GOT3 (cell line): ENCODE measurements at regions not wholly inside any gene's neighbourhood (a gene's known extent, or its start where the extent isn't known, plus 50 kb on each side); places are given as distances from the start of the nearest gene placed in this dataset.
"Not testable (repeated sequence)": the region's sequence is repeated elsewhere in the genome, so short reads cannot be mapped to it uniquely, and the experiment has no call there.

ENCODE experiments used
- DNase-seq: peaks from one replicate; lab custom pipeline; 2025; ENCODE audit warnings: mixed read lengths; lab: John Stamatoyannopoulos, UW

DNA sequence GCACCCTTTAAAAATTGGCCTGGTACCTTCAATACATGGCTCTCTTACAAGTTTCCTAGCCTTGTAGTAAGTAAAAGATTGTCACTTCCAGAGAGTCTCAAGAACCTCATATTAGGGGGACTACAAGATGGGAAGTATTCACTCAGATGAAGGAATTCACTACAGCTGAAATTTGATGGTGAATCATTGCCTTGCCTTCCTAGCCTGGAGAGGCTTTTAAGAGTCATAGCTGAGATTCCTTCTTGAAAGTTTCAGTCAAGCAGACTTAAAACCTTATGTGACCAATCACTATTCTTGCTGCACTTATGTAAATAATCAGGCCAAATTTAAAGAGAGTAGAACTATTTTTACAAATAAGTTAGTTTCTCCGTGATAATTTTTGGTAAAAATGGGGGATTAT lies 451.6 kb downstream of the TRHDE start:
- no peak for DNase-seq

DNA sequence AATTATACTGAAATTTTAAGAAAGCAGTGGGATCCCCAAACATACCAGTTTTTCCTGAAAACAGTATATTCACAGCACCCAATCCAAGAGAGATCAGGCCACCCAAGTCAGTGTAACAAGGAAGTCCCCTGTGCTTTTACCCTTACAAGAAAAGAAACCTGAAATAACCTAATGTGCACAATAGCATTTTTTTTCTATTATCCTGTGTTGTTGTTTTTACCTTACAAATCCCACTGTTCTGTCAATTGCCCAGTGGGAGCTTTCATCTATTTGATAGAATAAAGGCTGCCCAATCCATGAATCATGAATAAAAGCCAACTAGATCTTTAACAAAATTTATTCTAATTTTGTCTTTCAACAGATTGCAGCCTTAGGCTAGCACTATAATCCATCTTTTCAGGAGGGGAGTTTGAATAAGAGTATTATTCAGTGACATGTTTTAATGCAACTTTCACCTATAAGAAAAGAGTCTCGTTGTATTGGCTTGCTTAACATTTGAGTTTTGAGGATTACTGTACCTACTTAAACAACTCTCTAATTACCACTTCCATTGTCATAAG lies 457.4 kb downstream of the TRHDE start:
- DNase-seq: no peak

DNA sequence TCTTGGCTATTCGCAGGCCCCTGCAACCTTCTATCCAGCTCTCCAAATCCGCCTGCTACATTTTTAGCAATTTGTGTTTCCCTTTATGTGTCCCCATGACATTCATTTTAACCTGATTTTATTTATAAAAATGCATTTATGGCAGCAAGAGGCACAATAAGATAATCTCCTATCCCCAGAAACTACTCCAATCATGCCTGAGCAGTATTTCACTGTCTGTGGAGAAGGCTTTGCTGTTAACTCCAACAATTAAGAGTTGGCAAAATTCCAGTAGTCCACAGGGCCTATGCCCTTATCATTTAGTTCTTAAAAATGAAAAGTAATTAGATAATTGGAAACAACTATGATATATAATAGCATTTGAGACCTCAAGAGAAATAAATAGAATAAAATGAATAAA lies 462.4 kb downstream of the TRHDE start:
- no peak for DNase-seq

DNA sequence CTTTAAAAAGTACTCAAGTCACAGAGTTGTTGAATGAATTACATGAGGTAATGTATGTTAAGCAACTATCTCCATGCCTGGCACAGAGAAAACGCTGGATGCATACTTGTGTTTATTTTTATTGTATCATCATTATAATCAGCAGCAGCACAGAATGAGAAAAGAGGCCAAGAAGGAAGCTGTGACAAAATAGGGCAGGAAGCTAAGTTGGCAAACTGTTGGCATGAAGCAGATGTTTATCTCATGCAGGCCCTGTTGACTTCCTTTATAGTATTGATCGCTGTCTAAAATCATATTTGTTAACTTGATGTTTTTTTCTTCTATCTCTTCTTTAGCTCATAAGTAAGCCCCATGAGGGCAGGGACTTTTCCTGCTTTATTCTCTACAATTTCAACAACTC lies 466.6 kb downstream of the TRHDE start:
- DNase-seq: no peak

DNA sequence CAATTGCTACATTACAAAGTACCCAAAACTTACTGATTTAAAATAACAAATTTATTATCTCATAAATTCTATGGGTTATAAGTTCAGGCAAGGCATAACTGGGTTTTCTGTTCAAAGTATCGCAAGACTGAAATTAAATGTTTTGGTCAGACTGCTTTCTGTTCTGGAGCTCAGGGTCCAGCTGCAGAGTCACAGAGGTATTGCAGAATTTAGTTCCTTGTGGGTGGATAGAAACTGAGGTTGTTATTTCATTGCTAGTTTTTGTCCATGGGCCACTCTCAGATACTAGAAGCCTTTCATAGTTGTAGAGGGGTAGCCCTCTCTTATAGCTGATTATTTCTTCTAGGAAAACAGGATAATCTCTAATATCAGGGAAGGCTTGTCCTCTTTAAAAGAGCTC lies 467.9 kb downstream of the TRHDE start:
- DNase-seq: no peak

DNA sequence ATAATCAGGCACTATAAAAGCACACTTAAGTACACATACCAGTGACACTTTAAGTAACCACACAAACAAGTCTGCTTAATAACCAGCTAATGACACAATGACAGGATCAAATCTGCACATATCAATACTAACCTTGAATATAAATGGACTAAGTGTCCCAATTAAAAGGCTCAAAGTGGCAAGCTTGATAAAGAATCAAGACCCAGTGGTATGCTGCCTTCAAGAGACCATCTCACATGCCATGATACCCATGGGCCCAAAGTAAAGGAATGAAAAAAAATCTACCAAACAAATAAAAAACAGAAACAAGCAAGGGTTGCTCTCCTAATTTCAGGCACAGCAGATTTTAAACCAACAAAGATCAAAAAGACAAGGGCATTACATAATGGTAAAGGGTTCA lies 470.4 kb downstream of the TRHDE start:
- no peak for DNase-seq

DNA sequence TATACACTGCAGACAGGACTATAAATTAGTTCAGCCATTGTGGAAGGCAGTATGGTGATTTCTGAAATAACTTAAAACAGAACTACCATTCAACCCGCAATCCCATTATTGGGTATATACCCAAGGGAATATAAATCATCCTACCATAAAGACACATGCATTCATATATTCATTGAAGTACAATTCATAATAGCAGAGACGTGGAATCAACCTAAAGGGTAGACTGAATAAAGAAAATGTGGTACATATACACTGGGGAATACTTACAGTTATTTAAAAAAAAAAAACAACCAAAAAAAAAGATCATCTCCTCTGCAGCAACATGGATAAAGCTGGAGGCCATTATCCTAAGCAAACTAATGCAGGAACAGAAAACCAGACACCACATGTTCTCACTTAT lies 473.9 kb downstream of the TRHDE start:
- no peak for DNase-seq

DNA sequence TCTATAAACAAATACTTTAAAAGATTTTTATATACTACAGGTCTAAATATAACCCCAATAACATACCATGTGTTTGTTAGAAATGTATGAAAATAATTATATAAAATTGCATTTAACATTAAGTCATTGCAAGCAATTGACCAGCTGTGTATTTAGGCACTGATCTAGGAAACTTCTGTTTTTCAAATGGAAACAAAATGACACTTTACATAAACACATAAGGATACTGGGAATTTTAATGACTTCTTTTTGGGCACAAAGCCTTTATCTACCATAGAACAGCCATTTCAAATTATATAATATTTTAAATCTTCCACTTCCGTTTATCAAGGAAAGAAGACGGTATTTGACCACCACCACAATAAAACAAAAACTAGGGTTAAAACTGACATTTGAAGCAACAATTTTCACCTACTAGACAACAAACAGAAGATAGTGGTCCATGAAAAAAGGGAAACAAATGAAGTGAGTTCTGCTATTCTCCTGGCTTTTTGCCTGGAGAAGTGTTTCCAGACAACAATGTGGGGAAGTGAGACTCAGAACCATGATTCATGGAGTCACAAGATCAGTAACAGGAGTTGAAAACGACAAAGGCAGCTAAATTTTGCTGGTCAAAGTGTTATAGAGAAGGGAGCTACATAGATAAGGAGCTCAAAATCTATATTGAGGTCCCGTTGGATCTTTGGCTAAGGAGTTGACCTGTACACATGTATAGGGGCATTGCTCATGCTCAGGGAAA lies 475.1 kb downstream of the TRHDE start:
- DNase-seq: no peak

DNA sequence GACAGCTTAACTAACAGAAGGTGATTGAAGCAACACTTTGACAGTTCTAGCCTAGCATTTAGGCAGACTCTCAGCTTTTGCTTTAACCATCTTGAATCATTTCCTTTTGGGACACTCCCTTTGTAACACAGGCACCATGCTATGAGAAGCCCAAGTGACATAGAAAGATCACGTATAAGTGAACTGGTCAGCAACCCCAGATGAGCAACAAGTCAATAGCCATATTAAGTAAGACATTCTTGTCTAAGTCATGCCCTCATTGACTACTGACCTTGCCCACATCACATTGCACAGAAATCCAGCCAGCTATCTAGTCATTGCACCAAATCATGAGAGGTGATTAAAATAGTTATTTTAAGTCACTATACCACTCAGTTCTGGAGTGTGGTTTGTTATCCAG lies 476.8 kb downstream of the TRHDE start:
- DNase-seq: no peak

DNA sequence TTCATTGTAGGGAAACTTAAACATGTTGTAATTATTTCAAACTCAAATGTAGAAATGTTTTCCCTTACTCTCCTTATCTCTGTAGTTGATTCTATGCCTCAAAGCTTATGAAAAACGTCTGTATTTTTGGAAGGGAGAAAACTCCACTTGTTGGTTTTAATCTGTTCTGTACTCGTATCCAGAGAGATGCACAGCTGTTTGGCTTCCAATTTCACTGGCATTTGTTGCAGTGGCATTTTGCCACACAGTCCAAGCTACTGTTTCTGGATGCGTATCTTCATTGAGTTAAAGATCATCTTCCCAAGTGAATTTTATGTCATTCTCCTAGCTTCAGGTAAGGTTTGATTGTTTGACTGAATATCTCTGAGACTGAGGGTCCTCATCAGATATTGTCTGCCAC lies 481.4 kb downstream of the TRHDE start:
- no peak for DNase-seq

DNA sequence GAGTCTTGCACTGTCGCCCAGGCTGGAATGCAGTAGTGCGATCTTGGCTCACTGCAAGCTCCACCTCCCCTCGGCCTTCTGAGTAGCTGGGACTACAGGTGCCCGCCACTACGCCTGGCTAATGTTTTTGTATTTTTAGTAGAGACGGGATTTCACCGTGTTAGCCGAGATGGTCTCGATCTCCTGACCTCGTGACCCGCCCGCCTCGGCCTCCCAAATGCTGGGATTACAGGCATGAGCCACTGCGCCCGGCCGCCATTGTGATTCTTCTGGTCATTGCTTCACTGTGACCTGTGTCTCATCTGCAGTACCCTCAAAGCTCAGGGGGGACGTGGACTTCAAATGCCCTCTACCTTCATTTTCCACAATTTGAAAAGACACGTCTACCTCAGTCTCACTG lies 481.9 kb downstream of the TRHDE start:
- DNase-seq: not testable (repeated sequence)

DNA sequence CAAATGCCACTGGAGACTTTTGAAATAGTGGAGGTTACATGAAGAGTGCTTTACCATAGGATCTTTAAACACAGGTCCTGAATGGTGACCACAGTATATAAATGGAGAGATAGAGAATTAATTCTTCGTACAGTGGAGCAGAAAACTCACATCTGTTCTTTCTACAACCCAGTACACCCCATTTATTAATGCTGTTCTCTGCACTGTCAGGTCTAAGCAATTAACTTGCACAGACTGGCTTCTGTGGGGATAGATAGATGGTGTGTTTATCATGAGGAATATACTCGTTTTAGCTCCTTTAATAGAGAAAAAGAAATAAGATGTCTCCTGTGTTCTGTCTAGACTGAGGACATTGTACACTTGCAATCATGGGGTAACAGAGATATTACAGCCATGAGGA lies 494.3 kb downstream of the TRHDE start:
- no peak for DNase-seq

DNA sequence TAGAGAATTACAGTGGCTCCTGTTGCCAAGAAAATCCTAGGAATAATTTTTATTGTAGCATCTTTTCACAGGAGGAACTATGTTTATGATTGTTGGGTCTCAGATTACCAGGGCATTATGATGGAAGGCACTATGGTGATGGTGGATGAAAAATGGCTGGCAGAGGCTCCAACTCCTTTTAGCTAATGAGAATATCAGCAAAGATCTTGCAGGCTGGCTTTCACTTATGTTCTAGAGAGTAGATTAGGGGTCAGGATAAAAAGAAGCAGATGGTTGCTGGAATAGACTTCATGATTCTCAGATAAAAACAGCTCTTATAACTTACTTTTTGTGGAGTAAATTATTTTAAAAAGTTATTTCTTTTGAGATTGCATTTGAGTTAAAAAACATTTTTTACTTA lies 501.9 kb downstream of the TRHDE start:
- DNase-seq: no peak

DNA sequence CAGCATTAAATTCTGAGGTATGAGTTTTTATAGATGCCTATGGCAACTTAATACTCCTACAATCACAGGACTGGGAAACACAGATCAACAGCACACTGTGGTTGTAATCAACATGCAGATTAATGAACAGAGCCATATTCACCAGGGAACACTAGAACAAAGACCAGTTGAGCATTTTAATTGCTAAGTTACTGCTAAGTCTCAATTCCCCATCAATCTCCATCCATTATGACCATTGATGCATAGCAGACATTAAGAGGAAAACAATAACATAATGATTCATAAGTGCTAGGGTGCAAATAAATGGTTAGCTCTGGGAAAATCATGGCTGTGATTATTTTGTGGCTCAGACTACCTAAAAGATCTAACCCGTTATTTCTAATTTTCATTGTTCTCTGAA lies 505.6 kb downstream of the TRHDE start:
- DNase-seq: no peak

DNA sequence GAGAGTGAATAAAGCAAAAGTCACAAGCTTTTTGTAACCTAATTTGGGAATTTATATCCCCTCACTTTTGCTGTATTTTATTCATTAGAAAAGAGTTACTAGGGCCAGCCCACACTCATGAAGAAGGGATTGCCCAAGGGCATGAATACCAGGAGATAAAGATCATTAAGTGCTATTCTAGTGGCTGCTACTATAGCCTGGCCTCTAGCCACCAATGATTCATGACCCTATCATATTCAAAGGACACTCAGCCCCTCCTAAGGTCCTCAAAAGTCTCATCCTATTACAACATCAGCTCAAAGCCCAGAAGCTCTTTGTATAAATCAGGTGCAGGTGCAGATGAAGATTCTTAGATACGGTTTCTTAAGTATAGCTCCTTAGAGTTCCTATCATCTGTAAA lies 518.1 kb downstream of the TRHDE start:
- DNase-seq: no peak

DNA sequence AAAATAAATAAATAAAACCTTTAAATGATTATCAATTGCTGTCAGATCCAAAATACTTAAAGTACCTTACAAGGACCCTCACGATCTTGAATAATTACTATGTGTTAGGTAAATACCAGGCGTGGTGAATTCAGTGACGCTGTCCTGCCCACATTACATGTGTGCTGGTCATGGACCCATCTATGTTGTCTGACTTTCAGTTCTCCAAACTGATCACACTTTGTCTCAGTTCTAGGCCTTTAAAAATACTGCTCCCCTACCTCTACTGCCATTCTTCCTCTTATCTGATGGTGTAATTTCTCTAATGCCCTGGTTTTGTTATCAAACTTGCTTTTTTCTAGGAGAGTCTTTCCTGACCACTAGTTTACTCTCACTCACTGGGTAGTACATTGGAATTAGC lies 520.7 kb downstream of the TRHDE start:
- DNase-seq: no peak

DNA sequence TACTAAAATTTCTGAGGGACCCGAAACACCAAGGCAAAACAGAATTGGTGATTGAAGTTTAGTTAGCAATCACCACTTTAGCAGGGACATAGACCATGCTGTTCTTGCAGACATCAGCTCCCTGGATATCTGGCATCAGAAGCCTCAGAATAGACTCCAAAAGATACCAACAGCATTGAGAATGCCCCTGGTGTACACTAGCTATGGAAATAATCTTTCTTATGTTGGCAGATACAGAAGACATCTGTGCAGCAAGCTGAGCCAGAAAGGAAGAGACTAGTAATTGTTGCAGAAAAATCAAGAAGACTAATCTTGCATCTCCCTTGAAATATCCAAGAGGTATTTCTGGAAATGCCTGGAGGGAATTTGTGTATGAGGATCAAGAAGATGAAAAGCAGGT lies 521.6 kb downstream of the TRHDE start:
- no peak for DNase-seq

DNA sequence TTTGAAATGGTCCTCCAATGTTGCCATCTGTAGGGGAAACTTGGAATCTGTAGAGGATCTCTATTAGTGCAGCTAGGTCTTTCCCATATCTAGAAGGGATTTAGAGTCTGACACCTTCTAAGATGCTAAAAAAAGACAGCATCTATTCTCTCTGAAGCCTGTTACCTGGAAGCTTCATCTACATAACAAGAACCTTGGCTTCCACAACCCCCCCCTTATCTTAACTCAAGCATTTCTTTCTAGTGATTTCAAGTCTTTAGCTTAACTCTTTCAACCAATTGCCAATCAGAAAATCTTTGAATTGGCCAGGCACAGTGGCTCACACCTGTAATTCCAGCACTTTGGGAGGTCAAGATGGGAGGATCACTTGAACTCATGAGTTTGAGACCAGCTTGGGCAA lies 543.3 kb downstream of the TRHDE start:
- DNase-seq: no peak

DNA sequence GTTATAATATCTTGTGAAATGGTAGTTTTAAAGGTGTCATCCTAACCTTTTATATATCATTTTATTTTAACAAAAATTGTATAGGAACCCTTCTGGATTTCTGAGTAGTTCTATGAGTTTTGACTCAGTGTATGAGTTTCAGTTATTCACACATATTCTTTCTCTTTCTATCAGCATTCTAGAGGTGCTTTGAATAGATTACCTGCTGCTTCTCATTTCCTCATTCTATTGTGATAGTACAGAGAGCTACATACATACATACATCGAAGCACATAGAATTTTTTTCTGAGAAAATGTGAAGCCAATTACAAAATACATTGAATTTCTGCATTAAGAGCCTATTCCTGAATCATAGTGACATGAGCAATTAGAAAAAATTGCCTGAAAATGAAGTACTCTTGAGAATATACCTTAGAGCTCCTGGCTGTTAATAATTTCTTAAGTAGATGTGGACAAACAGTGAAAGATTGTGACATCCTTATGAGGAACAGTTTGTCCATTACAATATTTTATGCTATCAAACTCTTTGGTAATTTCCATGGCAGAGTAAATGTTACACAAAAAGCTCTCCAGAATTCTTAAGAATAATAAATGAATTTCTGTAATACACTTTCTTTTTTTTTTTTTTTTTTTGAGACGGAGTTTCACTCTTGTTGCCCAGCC lies 556.6 kb downstream of the TRHDE start:
- no peak for DNase-seq

DNA sequence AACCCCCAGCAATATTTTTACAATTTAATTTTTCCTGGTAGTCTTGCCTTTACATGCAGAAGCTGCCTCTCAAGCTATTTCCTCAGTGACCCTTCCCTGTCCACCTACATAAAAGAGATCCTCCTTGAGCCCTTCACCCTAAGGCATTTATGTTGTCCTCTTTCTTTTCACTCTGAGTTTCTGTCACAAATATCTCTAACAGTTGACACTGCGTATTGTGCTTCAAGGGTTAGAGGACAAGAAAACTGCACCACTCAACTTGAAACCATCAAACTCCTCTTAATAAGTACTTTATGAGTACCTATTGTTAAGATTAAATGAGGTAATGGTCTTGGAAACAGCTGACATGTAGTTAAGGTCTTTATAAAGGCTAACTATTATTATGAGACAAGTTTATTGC lies 557.7 kb downstream of the TRHDE start:
- no peak for DNase-seq

DNA sequence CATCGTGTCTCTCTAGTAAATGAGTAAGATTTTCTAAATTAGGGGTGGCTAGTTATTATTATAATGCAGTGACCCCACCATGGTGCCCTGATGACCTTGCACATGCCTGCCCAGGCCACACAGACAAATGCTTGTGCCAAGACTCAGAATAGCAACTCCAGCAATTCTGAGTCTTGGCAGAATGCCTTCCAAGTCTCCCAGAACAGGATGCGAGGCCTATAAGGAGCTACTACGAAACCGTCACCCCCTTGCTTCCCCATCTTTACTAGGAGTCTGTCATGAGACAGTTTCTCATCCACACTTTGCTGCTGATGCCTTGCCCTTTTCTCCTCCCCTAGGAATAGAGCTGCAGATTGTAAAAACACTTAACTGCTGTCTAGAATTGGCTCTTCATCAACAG lies 559.9 kb downstream of the TRHDE start:
- no peak for DNase-seq

DNA sequence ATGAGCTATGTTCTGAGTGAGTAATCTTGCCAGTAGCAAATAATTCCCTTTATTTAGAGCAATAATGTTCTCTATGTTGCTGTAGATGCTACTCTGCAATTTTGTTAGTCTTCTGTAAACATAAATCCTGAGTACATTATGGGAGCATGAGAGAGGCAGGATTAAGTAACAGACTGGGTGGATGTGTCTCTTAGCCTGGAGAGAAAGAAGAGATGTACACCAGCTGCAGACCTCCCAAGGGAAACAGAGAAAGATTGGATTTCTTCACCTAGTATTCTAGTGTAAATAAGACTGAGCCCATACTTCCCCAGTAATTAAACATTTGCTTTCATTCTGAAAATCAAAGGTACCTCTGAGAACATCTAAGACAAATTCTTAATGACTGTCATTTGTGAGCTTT lies 564.0 kb downstream of the TRHDE start:
- no peak for DNase-seq

DNA sequence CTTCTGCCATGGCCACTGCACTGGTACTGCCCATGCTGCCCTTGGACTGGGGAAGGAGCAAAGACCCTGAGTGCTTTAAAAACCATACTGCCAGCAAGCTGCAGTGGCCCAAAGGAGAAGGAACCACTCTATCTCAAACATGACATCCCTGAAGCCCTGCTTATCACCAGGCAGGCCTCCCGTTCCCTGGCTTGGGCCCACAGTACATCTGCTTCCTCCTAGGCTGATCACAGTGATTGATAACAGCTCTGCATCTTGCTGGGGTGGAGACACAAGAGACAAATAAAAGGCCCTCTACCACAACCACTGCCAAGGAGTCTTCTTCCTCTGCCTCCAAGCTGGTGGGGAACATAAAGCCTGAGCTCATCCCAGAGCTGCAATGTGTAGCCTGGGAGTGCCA lies 567.5 kb downstream of the TRHDE start:
- DNase-seq: no peak

DNA sequence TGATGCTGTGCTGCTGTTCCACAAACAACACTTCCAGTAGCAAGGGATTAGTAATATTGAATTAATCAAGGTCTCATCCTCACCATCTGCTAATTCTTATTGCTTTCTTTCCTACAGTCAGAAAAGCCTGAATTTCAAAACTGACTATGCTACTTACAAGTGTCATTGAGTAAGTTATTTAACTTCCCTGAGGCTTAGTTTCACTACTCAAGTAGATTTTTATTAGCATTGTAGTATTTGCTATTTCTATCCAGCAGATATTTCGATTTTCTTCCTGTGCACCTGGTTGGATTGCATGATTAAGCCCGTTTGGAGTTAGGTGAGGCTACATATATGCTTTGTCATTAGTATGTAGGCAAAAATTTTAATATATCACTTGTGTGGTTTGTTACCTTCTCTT lies 591.5 kb downstream of the TRHDE start:
- no peak for DNase-seq
